Tibial nerve (tissue), 4 donors: ENCODE measurements at regions not wholly inside any gene's neighbourhood (a gene's known extent, or its start where the extent isn't known, plus 50 kb on each side); places are given as distances from the start of the nearest gene placed in this dataset.

Source experiments
- DNase-seq, 2 donors: peaks; one replicate each; pipeline ENCODE4 v3.0.0-alpha.2; 2019; ENCODE audit warnings: low spot score in 2 of 2
- H3K27ac ChIP-seq, 4 donors: fragments of 200-600 bp; sonication (generic) in 3 of 4; one replicate each; pipeline ENCODE4 v1.5.1; 2017 to 2019; ENCODE audit warnings: mild to moderate bottlenecking in 1 of 4
- H3K27me3 ChIP-seq, 2 donors: fragments of 200-600 bp; sonication (generic) in 1 of 2; one replicate each; pipeline versions ENCODE4 v1.5.1 to v1.6.0; 2017 to 2019
- H3K36me3 ChIP-seq, 3 donors: fragments of 200-600 bp; sonication (generic); one replicate each; pipeline ENCODE4 v1.5.1; 2018 to 2019
- H3K4me1 ChIP-seq, 4 donors: fragments of 200-600 bp; sonication (generic) in 3 of 4; one replicate each; pipeline ENCODE4 v1.5.1; 2017 to 2019
- H3K4me3 ChIP-seq, 4 donors: fragments of 200-600 bp; sonication (generic) in 3 of 4; one replicate each; pipeline ENCODE4 v1.5.1; 2017 to 2019; ENCODE audit warnings: mild to moderate bottlenecking in 1 of 4, moderate library complexity in 1 of 4
- H3K9me3 ChIP-seq, 4 donors: fragments of 200-600 bp; sonication (generic) in 3 of 4; one replicate each; pipeline ENCODE4 v1.5.1; 2017 to 2019
- CTCF ChIP-seq, 5 experiments: fragments of 200-600 bp in 3 of 5; fragments of 450-650 bp in 2 of 5; sonication (generic) in 3 of 5; IDR thresholded peaks; one replicate each; pipeline ENCODE4 v1.5.1; 2016 to 2019; ENCODE audit warnings: antibody characterized with exemption in 5 of 5, mild to moderate bottlenecking in 3 of 5, moderate library complexity in 2 of 5
- EP300 ChIP-seq, 2 donors: sonication (generic); formaldehyde crosslinking; IDR thresholded peaks; one replicate each; pipeline ENCODE4 v1.6.1; 2017; ENCODE audit warnings: antibody characterized with exemption in 2 of 2, mild to moderate bottlenecking in 1 of 2
- POLR2A ChIP-seq, 2 donors: fragments of 450-650 bp; IDR thresholded peaks; one replicate each; pipeline ENCODE4 v1.6.1; 2017; ENCODE audit warnings: antibody characterized with exemption in 2 of 2, mild to moderate bottlenecking in 2 of 2, moderate library complexity in 2 of 2
- WGBS, 2 donors: methylation state at CpG; one replicate each; pipeline ENCODE4 v1.1.5; 2018; 5-methylcytosine and 5-hydroxymethylcytosine counted together

DNA sequence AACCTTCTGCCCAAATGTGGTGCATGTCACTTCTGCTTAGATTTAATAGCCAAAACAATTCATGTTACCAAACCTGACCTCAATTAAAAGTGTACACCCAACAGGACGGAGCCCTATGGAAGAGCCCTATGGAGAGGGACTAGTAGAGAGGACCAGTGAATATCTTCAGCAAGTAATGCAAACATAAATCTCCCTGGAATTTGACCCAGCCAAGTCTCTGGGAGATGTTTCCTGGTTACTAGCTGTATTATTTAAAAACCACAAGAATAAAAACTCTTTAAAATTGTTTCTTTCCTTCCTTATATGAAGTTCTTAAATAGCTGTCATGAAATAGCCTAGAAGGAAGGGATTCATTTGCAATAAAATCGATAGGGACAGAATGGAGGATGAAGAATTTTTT is 255.8 kb downstream of the CDH11 start:
- H3K9me3 ChIP-seq = no peaks in the 10 kb centered on the region
- 90 to 91% methylated on average over 2 of the region's 2 CpGs for WGBS, 2 donors
- no peak overlapping the region for H3K27ac ChIP-seq
- H3K36me3 ChIP-seq = no peaks in the 10 kb centered on the region
- peaks cover 0 to 6% (median 0%) of the 10 kb centered on the region in 4 donors for H3K4me1 ChIP-seq
- H3K4me3 ChIP-seq = no peak overlapping the region
- DNase-seq = no peak
- TF ChIP-seq POLR2A (IDR thresholded peaks at IDR 0.05) (no peak), EP300 (IDR thresholded peaks at IDR 0.05) (no peak), CTCF (IDR thresholded peaks at IDR 0.05) (no peak)
- H3K27me3 ChIP-seq = no peaks in the 10 kb centered on the region

DNA sequence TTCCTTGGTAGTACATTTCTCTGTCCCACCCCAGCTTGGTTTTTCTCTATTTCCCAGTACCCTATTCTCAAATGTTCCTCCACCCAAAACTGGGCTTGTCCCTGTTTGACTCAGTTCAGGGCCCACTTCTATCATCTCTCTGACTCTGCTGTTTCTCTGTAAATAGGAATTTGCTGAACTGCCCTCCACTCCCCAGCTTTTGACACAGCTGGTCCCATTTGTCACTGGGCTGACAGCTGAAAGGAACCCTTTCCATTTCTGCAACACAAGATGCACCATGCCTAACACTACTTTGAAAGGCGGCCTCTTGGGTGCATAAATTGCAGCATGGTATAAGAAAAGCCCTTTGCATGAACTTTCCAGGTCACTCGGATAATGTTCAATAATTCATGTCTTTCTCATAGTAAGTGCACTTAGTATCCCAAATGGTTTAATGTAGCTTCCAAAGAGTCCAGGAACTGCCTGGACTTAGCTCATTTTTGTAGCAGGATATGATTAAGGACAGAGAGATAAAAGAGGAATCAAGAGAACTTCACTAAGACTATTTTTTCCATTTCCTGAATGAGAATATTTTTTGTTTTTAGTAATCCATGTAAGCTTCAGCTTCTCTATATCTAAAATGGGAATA is 256.7 kb downstream of the CDH11 start:
- no peak for TF ChIP-seq EP300 (IDR thresholded peaks at IDR 0.05)
- no peak for DNase-seq
- peaks cover 0 to 6% (median 0%) of the 10 kb centered on the region in 4 donors for H3K4me1 ChIP-seq
- no peaks in the 10 kb centered on the region for H3K27me3 ChIP-seq
- 84 to 87% methylated on average over 2 of the region's 2 CpGs for WGBS, 2 donors
- no peak overlapping the region for H3K4me3 ChIP-seq
- H3K9me3 ChIP-seq = no peaks in the 10 kb centered on the region
- H3K27ac ChIP-seq = no peak overlapping the region
- H3K36me3 ChIP-seq = no peaks in the 10 kb centered on the region

DNA sequence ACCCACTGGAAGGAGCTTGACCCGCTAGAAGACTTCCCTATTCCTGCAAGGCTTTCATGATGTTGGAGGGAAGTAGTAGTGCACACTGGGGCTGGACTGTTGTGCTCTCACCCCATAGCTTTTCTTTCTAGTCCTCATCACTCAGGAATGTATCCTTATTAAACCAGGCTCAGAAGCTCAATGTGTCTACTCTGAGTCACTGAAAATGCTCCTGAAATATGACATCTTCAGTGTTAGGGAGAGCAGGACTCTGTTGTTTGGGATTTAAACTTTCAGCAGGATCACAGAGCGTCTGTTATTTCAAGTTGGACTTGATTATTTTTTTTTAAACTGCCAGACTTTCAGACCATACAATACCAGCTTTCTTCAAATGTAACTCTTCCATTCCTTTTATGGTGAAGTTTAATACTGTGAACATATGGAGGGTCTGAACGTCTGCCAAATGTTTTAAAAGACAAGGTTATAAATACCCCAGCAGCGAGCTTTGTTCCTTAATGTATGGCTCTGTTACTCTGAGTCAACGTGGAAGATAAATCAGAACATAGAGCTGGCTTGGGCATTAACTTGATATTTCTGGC is 257.5 kb downstream of the CDH11 start:
- Histone ChIP-seq H3K4me1 (peaks cover 0 to 6% (median 0%) of the 10 kb centered on the region in 4 donors), H3K4me3 (no peak overlapping the region), H3K9me3 (no peaks in the 10 kb centered on the region), H3K36me3 (no peaks in the 10 kb centered on the region), H3K27ac (no peak overlapping the region), H3K27me3 (no peaks in the 10 kb centered on the region)
- TF ChIP-seq POLR2A (IDR thresholded peaks at IDR 0.05) = no peak
- TF ChIP-seq CTCF (IDR thresholded peaks at IDR 0.05) = no peak
- no peak for TF ChIP-seq EP300 (IDR thresholded peaks at IDR 0.05)
- 23 to 33% methylated on average over 5 of the region's 5 CpGs for WGBS, 2 donors
- DNase-seq = no peak

DNA sequence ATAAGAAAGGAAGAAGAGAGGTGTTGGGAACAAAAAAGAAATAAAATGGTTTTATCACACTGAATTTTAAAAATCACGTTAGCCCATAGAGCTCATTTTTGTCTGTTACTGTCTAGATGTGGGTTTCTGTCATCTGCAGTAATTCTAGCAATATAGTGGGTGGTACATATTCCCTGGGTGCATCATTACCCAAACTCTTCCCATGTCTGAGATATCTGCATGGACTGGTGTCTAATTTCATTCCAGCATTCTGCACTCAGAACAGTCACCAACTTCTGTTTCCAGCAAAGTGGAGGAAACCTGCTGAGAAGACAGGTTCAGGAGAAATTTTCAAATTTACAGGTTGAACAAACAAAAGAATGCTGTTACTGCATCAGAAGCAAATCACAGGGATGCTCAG is 263.8 kb downstream of the CDH11 start:
- no peak overlapping the region for H3K27ac ChIP-seq
- H3K36me3 ChIP-seq = no peaks in the 10 kb centered on the region
- WGBS, 2 donors = 78 to 93% methylated on average over 1 of the region's 1 CpG
- H3K9me3 ChIP-seq = no peaks in the 10 kb centered on the region
- no peak for TF ChIP-seq EP300 (IDR thresholded peaks at IDR 0.05)
- TF ChIP-seq CTCF (IDR thresholded peaks at IDR 0.05) = no peak
- TF ChIP-seq POLR2A (IDR thresholded peaks at IDR 0.05) = no peak
- H3K4me1 ChIP-seq = no peaks in the 10 kb centered on the region
- DNase-seq = no peak
- H3K27me3 ChIP-seq = no peaks in the 10 kb centered on the region
- no peak overlapping the region for H3K4me3 ChIP-seq

- Histone ChIP-seq H3K4me3 (no peak overlapping the region), H3K36me3 (no peaks in the 10 kb centered on the region), H3K9me3 (no peaks in the 10 kb centered on the region), H3K27ac (no peak overlapping the region), H3K4me1 (no peaks in the 10 kb centered on the region), H3K27me3 (no peaks in the 10 kb centered on the region)
- TF ChIP-seq EP300 (IDR thresholded peaks at IDR 0.05) (no peak), POLR2A (IDR thresholded peaks at IDR 0.05) (no peak), CTCF (IDR thresholded peaks at IDR 0.05) (no peak)
- 78 to 90% methylated on average over 2 of the region's 2 CpGs for WGBS, 2 donors
- DNase-seq = no peak
These were observed 264.5 kb downstream of the CDH11 start for GRCh38 chr16:64857411-64857810.
